GM19455 (cell line): ENCODE measurements at regions not wholly inside any gene's neighbourhood (a gene's known extent, or its start where the extent isn't known, plus 50 kb on each side); places are given as distances from the start of the nearest gene placed in this dataset.

ENCODE experiments used
- ATAC-seq: cut with Tn5 transposase; IDR thresholded peaks from one replicate; pipeline ENCODE4 v1.9.1; 2021; ENCODE audit not compliant: unreplicated experiment

- no peak for ATAC-seq
Observed at GRCh38 chr7:88358526-88358838, 51.8 kb upstream of the STEAP4 start.

- peak; percentile 69 for ATAC-seq
Observed at GRCh38 chr7:88357781-88358525, 51.3 kb upstream of the STEAP4 start.

GRCh38 chr7:88357294-88357693 lies 50.6 kb upstream of the STEAP4 start:
- no peak for ATAC-seq
